Mammary epithelial cell (primary cell): ENCODE measurements at regions not wholly inside any gene's neighbourhood (a gene's known extent, or its start where the extent isn't known, plus 50 kb on each side); places are given as distances from the start of the nearest gene placed in this dataset.
A peak's percentile ranks its signal among the peaks of the same experiment; 100 is the strongest.

Experiments used
- EZH2 ChIP-seq: IDR thresholded peaks from 2 replicates; pipeline ENCODE4 v1.6.1; 2012; ENCODE audit warnings: low read length, inconsistent platforms, borderline replicate concordance
- TF ChIP-seq, protein P1 (sequence below), 2 donors: IDR thresholded peaks in 1 of 2; conservative IDR thresholded peaks in 1 of 2; 2 replicates each; pipeline ENCODE4 v1.5.1; 2011 to 2012; ENCODE audit warnings: inconsistent platforms in 2 of 2, low read length in 2 of 2, mild to moderate bottlenecking in 2 of 2, control low read depth in 1 of 2, low read depth in 1 of 2; ENCODE audit not compliant: insufficient read depth in 1 of 2; ENCODE audit errors: extremely low read depth in 1 of 2

DNA sequence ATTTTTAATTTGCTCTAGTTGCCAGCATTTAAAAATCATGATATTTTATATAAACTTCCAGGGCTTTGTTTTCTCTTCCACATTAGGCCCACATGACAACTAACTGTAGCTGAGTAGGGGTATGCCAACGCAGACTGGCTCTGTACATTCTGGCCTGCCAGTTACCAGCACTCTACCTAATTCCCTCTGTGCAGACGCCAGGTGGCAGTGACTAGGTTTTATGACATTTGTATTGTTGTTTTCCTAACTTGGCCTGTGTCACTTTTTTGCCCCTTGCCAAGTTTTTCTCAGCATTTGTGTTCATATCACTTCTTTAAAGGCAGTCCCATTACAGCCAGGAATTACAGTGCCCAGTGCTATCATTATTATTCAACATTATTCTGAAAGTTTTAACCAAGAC is 347.5 kb downstream of the NKX6-1 start:
- TF ChIP-seq, protein P1, sequence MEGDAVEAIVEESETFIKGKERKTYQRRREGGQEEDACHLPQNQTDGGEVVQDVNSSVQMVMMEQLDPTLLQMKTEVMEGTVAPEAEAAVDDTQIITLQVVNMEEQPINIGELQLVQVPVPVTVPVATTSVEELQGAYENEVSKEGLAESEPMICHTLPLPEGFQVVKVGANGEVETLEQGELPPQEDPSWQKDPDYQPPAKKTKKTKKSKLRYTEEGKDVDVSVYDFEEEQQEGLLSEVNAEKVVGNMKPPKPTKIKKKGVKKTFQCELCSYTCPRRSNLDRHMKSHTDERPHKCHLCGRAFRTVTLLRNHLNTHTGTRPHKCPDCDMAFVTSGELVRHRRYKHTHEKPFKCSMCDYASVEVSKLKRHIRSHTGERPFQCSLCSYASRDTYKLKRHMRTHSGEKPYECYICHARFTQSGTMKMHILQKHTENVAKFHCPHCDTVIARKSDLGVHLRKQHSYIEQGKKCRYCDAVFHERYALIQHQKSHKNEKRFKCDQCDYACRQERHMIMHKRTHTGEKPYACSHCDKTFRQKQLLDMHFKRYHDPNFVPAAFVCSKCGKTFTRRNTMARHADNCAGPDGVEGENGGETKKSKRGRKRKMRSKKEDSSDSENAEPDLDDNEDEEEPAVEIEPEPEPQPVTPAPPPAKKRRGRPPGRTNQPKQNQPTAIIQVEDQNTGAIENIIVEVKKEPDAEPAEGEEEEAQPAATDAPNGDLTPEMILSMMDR (conservative IDR thresholded peaks at IDR 0.05 in 1 of 2, IDR thresholded peaks at IDR 0.05 in 1 of 2; ENCODE audit: extremely low read depth in 1 of 2, insufficient read depth in 1 of 2, low read depth in 1 of 2, low read length in 2 of 2) = peak; percentile 5 to 24
- TF ChIP-seq EZH2 = no peak
